OCI-LY3 (cell line): ENCODE measurements at regions not wholly inside any gene's neighbourhood (a gene's known extent, or its start where the extent isn't known, plus 50 kb on each side); places are given as distances from the start of the nearest gene placed in this dataset.

Experiments
- CTCF ChIP-seq: fragments of 200-600, 300-600 bp; sonication (generic); IDR thresholded peaks from 2 replicates; pipeline ENCODE4 v1.5.1; 2014; ENCODE audit warnings: antibody characterized with exemption, low read length, low read depth
- EZH2phosphoT487 ChIP-seq: fragments of 200-600 bp; shearing (Covaris generic); IDR thresholded peaks from 2 replicates; pipeline ENCODE4 v1.6.1; 2018; ENCODE audit warnings: antibody characterized with exemption, mixed run types, low read depth

DNA sequence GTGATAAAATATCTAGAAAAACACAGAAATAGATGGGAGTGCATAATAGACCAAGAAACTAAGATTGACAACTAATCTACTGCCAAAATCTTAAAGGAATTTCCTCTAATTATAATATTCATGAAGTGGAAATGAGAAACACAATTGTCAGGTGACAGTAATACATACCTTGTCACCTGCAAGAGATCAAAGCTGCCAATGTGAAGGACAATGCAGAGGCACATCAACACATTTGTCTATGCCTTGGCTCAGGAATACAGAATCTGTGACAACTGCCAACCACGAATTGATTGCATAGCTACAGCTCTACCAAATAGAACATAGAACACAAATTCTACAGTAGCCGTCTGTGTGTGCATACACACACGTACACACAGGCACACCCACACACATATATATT, 295.7 kb downstream of the PPARGC1A start:
- no peak for TF ChIP-seq CTCF
- no peak for TF ChIP-seq EZH2phosphoT487
